HEK293 (cell line): ENCODE measurements at regions not wholly inside any gene's neighbourhood (a gene's known extent, or its start where the extent isn't known, plus 50 kb on each side); places are given as distances from the start of the nearest gene placed in this dataset.
"Not testable (repeated sequence)": the region's sequence is repeated elsewhere in the genome, so short reads cannot be mapped to it uniquely, and the experiment has no call there.

Experiments used
- CTCF ChIA-PET: fragments of 350-600 bp; formaldehyde crosslinking; extraction: SDS; loops from one replicate; lab custom pipeline; 2021; ENCODE audit warnings: antibody characterized with exemption; lab: Yijun Ruan, JAX
- POLR2A ChIA-PET: fragments of 300-600 bp; formaldehyde crosslinking; extraction: SDS; loops from one replicate; lab custom pipeline; 2020; ENCODE audit warnings: antibody characterized with exemption, inconsistent platforms; lab: Yijun Ruan, JAX
- H3K27ac ChIP-seq: fragments of 200-500 bp; sonication (Bioruptor generic); 2 replicates; pipeline ENCODE4 v1.5.1; 2014; ENCODE audit warnings: low read depth, low read length, control low read depth, inconsistent platforms; ENCODE audit errors: extremely low read depth
- H3K36me3 ChIP-seq, 2 experiments: fragments of 200-500 bp in 1 of 2; sonication (Bioruptor generic) in 1 of 2; 1 replicate in 1 of 2; 2 replicates in 1 of 2; pipeline ENCODE4 v1.5.1; 2014 to 2017; ENCODE audit warnings: inconsistent platforms in 2 of 2, low read length in 2 of 2; ENCODE audit not compliant: control insufficient read depth in 2 of 2, insufficient read depth in 1 of 2
- H3K4me1 ChIP-seq: fragments of 200-500 bp; sonication (Bioruptor generic); 2 replicates; pipeline ENCODE4 v1.5.1; 2014; ENCODE audit warnings: mild to moderate bottlenecking, low read length, inconsistent platforms; ENCODE audit not compliant: control insufficient read depth, insufficient read depth
- H3K4me3 ChIP-seq: 2 replicates; pipeline ENCODE4 v1.5.1; 2011; ENCODE audit warnings: low read depth, mild to moderate bottlenecking, control low read depth, low read length, moderate library complexity
- H3K9me3 ChIP-seq: fragments of 200-500 bp; sonication (Bioruptor generic); 2 replicates; pipeline ENCODE4 v1.5.1; 2014; ENCODE audit warnings: low read depth, low read length, inconsistent platforms; ENCODE audit not compliant: control insufficient read depth, insufficient read depth
- GLI2 ChIP-seq: fragments of 450-650 bp; formaldehyde crosslinking; IDR thresholded peaks from 2 replicates; pipeline ENCODE4; 2017; ENCODE audit warnings: missing biosample characterization, missing genetic modification characterization, low read depth, borderline replicate concordance
- GLI4 ChIP-seq: fragments of 450-650 bp; formaldehyde crosslinking; IDR thresholded peaks from 2 replicates; pipeline ENCODE4 v1.5.1; 2016; ENCODE audit warnings: missing biosample characterization, missing genetic modification characterization
- GLIS1 ChIP-seq: fragments of 450-650 bp; formaldehyde crosslinking; IDR thresholded peaks from 2 replicates; pipeline ENCODE4 v1.5.1; 2016; ENCODE audit warnings: missing biosample characterization, missing genetic modification characterization
- KLF1 ChIP-seq: fragments of 450-650 bp; formaldehyde crosslinking; IDR thresholded peaks from 2 replicates; pipeline ENCODE4 v1.5.1; 2016; ENCODE audit warnings: missing biosample characterization, missing genetic modification characterization
- KLF17 ChIP-seq: fragments of 450-650 bp; formaldehyde crosslinking; IDR thresholded peaks from 2 replicates; pipeline ENCODE4 v1.5.1; 2016; ENCODE audit warnings: missing biosample characterization, missing genetic modification characterization
- PATZ1 ChIP-seq: fragments of 450-650 bp; formaldehyde crosslinking; IDR thresholded peaks from 2 replicates; pipeline ENCODE4 v1.5.1; 2016; ENCODE audit warnings: missing biosample characterization, missing genetic modification characterization
- SCRT2 ChIP-seq: fragments of 450-650 bp; formaldehyde crosslinking; IDR thresholded peaks from 2 replicates; pipeline ENCODE4 v1.5.1; 2016; ENCODE audit warnings: missing biosample characterization, missing genetic modification characterization
- SETDB1 ChIP-seq: IDR thresholded peaks from one replicate; pipeline ENCODE4 v1.6.1; 2017; ENCODE audit warnings: mild to moderate bottlenecking, low read length, moderate library complexity, mixed read lengths; ENCODE audit not compliant: insufficient read length
- YY1 ChIP-seq: fragments of 450-650 bp; formaldehyde crosslinking; IDR thresholded peaks from 2 replicates; pipeline ENCODE4 v1.5.1; 2018; ENCODE audit warnings: missing biosample characterization, missing genetic modification characterization
- YY2 ChIP-seq: fragments of 450-650 bp; formaldehyde crosslinking; IDR thresholded peaks from 2 replicates; pipeline ENCODE4 v1.5.1; 2016; ENCODE audit warnings: missing biosample characterization, missing genetic modification characterization
- ZBTB10 ChIP-seq: fragments of 450-650 bp; formaldehyde crosslinking; IDR thresholded peaks from 2 replicates; pipeline ENCODE4 v1.5.1; 2016; ENCODE audit warnings: missing biosample characterization, missing genetic modification characterization
- ZNF146 ChIP-seq: fragments of 450-650 bp; formaldehyde crosslinking; IDR thresholded peaks from 2 replicates; pipeline ENCODE4 v1.5.1; 2016; ENCODE audit warnings: missing biosample characterization, missing genetic modification characterization
- ZNF169 ChIP-seq: fragments of 450-650 bp; formaldehyde crosslinking; IDR thresholded peaks from 2 replicates; pipeline ENCODE4 v1.5.1; 2016; ENCODE audit warnings: missing biosample characterization, missing genetic modification characterization
- ZNF221 ChIP-seq: fragments of 450-650 bp; formaldehyde crosslinking; IDR thresholded peaks from 2 replicates; pipeline ENCODE4 v1.5.1; 2017; ENCODE audit warnings: missing biosample characterization, missing genetic modification characterization, borderline replicate concordance
- ZNF398 ChIP-seq: fragments of 450-650 bp; formaldehyde crosslinking; IDR thresholded peaks from 2 replicates; pipeline ENCODE4 v1.5.1; 2017; ENCODE audit warnings: missing biosample characterization, missing genetic modification characterization
- ZNF548 ChIP-seq: fragments of 450-650 bp; formaldehyde crosslinking; IDR thresholded peaks from 2 replicates; pipeline ENCODE4 v1.5.1; 2016; ENCODE audit warnings: missing biosample characterization, missing genetic modification characterization
- ZNF558 ChIP-seq: fragments of 450-650 bp; formaldehyde crosslinking; IDR thresholded peaks from 2 replicates; pipeline ENCODE4 v1.5.1; 2016; ENCODE audit warnings: missing biosample characterization, missing genetic modification characterization
- ZNF610 ChIP-seq: fragments of 450-650 bp; formaldehyde crosslinking; IDR thresholded peaks from 2 replicates; pipeline ENCODE4 v1.5.1; 2016; ENCODE audit warnings: missing biosample characterization, missing genetic modification characterization, borderline replicate concordance
- ZNF629 ChIP-seq: fragments of 450-650 bp; formaldehyde crosslinking; IDR thresholded peaks from 2 replicates; pipeline ENCODE4 v1.5.1; 2017; ENCODE audit warnings: missing biosample characterization, missing genetic modification characterization
- ZNF704 ChIP-seq: fragments of 450-650 bp; formaldehyde crosslinking; IDR thresholded peaks from 2 replicates; pipeline ENCODE4 v1.5.1; 2016; ENCODE audit warnings: missing biosample characterization, missing genetic modification characterization

- no peak for TF ChIP-seq ZNF169 (tag by site-specific recombination)
- TF ChIP-seq GLIS1 (tag by site-specific recombination): no peak
- no peak for TF ChIP-seq KLF17 (tag by site-specific recombination)
- TF ChIP-seq GLI2: no peak
- TF ChIP-seq ZNF558 (tag by site-specific recombination): no peak
- no peak for TF ChIP-seq KLF1 (tag by site-specific recombination)
- no peak for TF ChIP-seq SETDB1
- TF ChIP-seq ZNF629 (tag by site-specific recombination): no peak
Measured at GRCh38 chr7:84735677-84736076, 451.2 kb downstream of the SEMA3D start (continued).

GRCh38 chr7:84735011-84735410, 451.8 kb downstream of the SEMA3D start:
- Histone ChIP-seq H3K27ac (no peak overlapping the region), H3K36me3 (no peaks in the 10 kb centered on the region), H3K4me1 (no peaks in the 10 kb centered on the region), H3K4me3 (no peak overlapping the region), H3K9me3 (no peaks in the 10 kb centered on the region; the same call in 1 of the 2 replicates)
- CTCF ChIA-PET: interaction anchor here (0.6 kb wide), 1 partner anchor 962 kb away, joined by 3 read pairs; no protein-coding TSS in a partner anchor
- POLR2A ChIA-PET: no interaction called here
- TF ChIP-seq ZNF221 (tag by site-specific recombination) (no peak), SETDB1 (no peak), YY1 (no peak), ZNF398 (tag by site-specific recombination) (no peak), ZBTB10 (tag by site-specific recombination) (no peak), YY2 (tag by site-specific recombination) (no peak), GLI4 (tag by site-specific recombination) (no peak), ZNF146 (tag by site-specific recombination) (no peak), SCRT2 (tag by site-specific recombination) (no peak), PATZ1 (tag by site-specific recombination) (no peak), ZNF610 (no peak), ZNF704 (tag by site-specific recombination) (no peak), ZNF548 (tag by site-specific recombination) (no peak)

- H3K27ac ChIP-seq, H3K36me3 ChIP-seq, H3K4me3 ChIP-seq, CTCF ChIA-PET, POLR2A ChIA-PET, H3K4me1 ChIP-seq, H3K9me3 ChIP-seq: not testable (repeated sequence)
Measured at GRCh38 chr7:84733976-84734375, 452.9 kb downstream of the SEMA3D start.
